ENCODE measurements at regions not wholly inside any gene's neighbourhood (a gene's known extent, or its start where the extent isn't known, plus 50 kb on each side); places are given as distances from the start of the nearest gene placed in this dataset.

DNA sequence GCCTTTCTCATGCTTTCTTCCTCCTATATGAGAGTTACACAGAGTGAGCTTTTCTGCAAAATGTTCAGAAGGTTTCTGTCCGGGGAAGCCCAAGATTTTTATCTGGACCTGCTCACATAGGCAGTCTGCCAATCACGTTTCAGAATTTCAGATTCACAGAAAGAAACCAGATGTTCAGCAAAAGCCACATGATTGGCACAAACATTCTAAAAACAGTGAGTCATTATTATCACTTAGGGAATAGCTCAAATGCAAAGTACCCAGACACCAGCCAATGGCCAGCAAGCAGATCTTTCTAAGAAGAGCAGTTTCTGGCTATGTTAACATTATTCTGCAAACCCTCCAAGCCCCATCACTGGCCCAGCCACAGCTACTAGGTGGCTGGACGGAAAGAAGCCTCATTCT, 1558.5 kb upstream of the TMEM132C start:
- Histone ChIP-seq H3K27me3 (ENCODE audit: control insufficient read depth in 2 of 2, insufficient read depth in 2 of 2, low read length in 2 of 2) (no peaks in the 10 kb centered on the region), H3K36me3 (ENCODE audit: control insufficient read depth in 2 of 2, insufficient read depth in 2 of 2, low read length in 2 of 2) (no peaks in the 10 kb centered on the region), H3K9ac (ENCODE audit: low read depth in 1 of 2, low read length in 2 of 2) (no peak overlapping the region), H3K9me3 (ENCODE audit: control insufficient read depth in 2 of 2, low read length in 2 of 2) (no peaks in the 10 kb centered on the region), H3K4me3 (ENCODE audit: low read length in 2 of 2) (no peak overlapping the region), H3K4me1 (ENCODE audit: control insufficient read depth in 2 of 2, insufficient read depth in 2 of 2, low read length in 2 of 2) (no peaks in the 10 kb centered on the region), H3K27ac (ENCODE audit: low read depth in 2 of 2, low read length in 2 of 2) (no peak overlapping the region)

DNA sequence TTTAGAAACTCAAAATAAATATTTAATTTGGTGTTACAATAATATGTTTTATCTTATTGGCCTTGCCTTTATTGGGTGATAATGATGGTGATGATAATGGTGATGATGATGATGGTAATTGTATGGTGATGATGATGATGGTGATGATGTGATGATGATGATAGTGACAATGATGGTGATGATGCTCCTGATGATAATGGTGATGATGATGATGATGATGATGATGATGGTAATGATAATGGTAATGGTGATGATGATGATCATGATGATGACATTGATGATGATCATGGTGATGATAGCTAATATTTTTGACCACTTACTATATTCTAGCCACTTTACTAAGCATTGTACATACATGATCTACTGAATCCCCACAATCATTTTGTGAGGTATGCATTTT, 1548.6 kb upstream of the TMEM132C start:
- H3K4me3 ChIP-seq (ENCODE audit: low read length in 2 of 2): no peak overlapping the region
- H3K27ac ChIP-seq (ENCODE audit: low read depth in 2 of 2, low read length in 2 of 2): no peak overlapping the region
- H3K9me3 ChIP-seq (ENCODE audit: control insufficient read depth in 2 of 2, low read length in 2 of 2): peaks cover 0 to 6% of the 10 kb centered on the region in 2 donors
- no peaks in the 10 kb centered on the region for H3K27me3 ChIP-seq (ENCODE audit: control insufficient read depth in 2 of 2, insufficient read depth in 2 of 2, low read length in 2 of 2)
- H3K4me1 ChIP-seq (ENCODE audit: control insufficient read depth in 2 of 2, insufficient read depth in 2 of 2, low read length in 2 of 2): no peaks in the 10 kb centered on the region
- no peak overlapping the region for H3K9ac ChIP-seq (ENCODE audit: low read depth in 1 of 2, low read length in 2 of 2)
- H3K36me3 ChIP-seq (ENCODE audit: control insufficient read depth in 2 of 2, insufficient read depth in 2 of 2, low read length in 2 of 2): no peaks in the 10 kb centered on the region

DNA sequence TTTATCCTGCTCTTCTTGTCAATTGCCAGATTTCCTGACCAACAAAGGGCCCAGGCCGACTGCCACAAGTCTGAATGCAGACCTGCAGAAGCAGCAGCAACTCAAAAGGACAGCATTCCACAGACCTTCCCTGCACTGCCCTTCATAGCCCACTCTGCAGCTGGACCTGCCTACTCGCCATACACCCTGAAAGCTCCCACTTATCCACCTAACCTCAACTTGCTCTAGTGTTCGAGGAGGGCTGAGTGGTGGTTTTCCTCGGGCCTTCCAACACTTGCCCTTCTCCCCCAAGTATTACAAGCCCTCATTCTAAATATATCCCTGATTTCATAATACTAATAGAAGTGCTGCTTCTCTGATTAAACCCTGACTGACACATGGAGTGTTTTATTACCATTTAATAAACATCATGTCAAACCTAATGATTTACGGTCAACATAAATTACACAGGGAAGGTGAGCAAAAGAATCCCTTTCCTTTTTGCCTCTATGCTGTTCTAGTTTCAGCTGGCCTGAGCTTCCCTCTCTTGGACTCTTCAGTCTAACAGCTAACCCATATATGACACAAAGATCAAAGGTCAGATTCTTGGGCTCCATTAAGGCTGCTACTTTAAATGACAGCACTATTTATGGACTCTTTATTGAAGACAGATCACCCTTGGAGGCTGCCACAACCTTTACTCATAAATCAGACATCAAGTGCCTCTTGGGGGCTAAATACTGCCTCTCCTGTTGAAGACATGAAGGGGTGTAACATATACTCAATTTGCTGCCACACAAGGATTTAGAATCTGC, 1546.9 kb upstream of the TMEM132C start:
- H3K9ac ChIP-seq (ENCODE audit: low read depth in 1 of 2, low read length in 2 of 2): no peak overlapping the region
- H3K27me3 ChIP-seq (ENCODE audit: control insufficient read depth in 2 of 2, insufficient read depth in 2 of 2, low read length in 2 of 2): no peaks in the 10 kb centered on the region
- H3K4me3 ChIP-seq (ENCODE audit: low read length in 2 of 2): no peak overlapping the region
- H3K9me3 ChIP-seq (ENCODE audit: control insufficient read depth in 2 of 2, low read length in 2 of 2): peaks cover 0 to 6% of the 10 kb centered on the region in 2 donors
- no peaks in the 10 kb centered on the region for H3K36me3 ChIP-seq (ENCODE audit: control insufficient read depth in 2 of 2, insufficient read depth in 2 of 2, low read length in 2 of 2)
- H3K27ac ChIP-seq (ENCODE audit: low read depth in 2 of 2, low read length in 2 of 2): no peak overlapping the region
- no peaks in the 10 kb centered on the region for H3K4me1 ChIP-seq (ENCODE audit: control insufficient read depth in 2 of 2, insufficient read depth in 2 of 2, low read length in 2 of 2)

DNA sequence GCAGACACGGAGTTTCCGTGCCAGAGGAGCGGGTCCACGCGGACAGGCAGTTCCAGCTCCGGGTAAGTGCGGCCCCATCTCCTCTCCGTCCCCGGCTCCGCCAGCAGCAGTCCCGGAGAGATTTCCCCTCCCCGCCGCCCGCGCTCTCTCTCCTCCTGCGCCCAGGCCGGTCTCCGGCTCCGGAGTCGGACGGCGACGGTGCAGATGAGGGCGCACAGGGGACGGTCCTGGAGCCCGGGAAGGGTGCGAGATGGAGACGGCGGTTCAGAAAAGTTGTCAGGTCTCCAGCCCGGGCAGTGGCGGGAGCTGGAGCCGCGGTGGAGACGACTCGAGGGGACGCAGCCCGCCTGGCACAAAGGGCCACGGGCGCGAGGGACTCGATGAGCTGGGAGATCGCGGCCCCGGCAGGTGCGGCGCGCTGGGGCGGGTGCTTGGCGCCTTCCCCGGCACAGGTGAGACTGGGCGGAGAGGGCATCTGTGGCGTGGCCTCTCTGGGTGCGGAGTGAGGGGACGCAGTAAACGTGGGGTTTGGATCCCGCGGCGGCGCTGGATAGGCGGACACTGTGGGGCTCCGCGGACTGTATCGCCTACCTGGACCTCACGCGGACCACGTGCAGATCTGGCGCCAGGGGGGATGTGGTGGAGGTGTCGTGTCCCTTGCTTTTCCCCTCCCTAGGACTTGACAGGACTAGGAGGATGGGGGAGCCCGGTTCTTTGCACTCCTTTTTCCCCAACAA, 1540.3 kb upstream of the TMEM132C start:
- no peaks in the 10 kb centered on the region for H3K36me3 ChIP-seq (ENCODE audit: control insufficient read depth in 2 of 2, insufficient read depth in 2 of 2, low read length in 2 of 2)
- H3K4me3 ChIP-seq (ENCODE audit: low read length in 2 of 2): no peak overlapping the region
- no peak overlapping the region for H3K27ac ChIP-seq (ENCODE audit: low read depth in 2 of 2, low read length in 2 of 2)
- H3K4me1 ChIP-seq (ENCODE audit: control insufficient read depth in 2 of 2, insufficient read depth in 2 of 2, low read length in 2 of 2): no peaks in the 10 kb centered on the region
- no peak overlapping the region for H3K9ac ChIP-seq (ENCODE audit: low read depth in 1 of 2, low read length in 2 of 2)
- no peaks in the 10 kb centered on the region for H3K27me3 ChIP-seq (ENCODE audit: control insufficient read depth in 2 of 2, insufficient read depth in 2 of 2, low read length in 2 of 2)
- no peaks in the 10 kb centered on the region for H3K9me3 ChIP-seq (ENCODE audit: control insufficient read depth in 2 of 2, low read length in 2 of 2)

DNA sequence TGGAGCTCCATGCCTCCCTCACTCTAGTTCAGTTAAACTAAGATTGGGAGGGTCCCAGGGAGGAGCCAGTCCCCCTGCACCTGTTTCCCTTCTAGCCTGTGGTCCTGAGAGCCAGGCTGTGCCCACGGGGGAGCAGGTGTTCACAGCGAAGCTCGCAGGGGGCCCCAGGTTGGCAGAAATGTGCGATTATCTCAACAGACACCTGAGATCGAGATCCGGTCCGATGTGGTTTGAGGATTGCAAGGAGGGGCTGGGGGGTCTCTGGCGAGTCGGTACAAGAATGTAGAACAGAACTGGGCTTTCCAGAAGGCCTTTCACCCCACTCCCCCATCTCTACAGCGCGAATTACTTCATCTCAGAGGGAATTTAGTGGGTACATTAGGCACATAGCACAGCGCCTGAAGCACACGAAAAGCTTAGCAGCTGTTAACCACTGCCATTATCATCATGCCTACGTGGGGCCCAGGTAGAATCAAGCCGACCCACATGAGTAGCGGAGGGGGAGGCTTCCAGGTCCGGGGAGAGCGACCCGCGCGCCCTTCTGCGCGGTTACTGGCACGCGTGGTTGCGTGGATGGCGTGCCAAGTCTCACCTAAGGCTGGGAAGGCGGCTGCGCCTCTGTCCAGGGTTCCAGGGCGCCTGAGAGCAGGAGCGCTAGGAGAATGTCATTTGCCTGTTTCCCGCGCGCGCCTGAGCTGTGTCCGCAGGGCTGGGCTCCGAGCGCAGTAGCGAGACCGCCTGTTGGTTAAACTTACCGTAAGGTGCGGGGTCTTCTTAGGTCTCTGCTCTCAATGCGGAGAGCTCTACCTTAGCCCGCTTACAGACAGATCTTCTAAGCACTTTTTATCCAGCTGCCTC, 1539.5 kb upstream of the TMEM132C start:
- Histone ChIP-seq H3K9ac (ENCODE audit: low read depth in 1 of 2, low read length in 2 of 2) (no peak overlapping the region), H3K27me3 (ENCODE audit: control insufficient read depth in 2 of 2, insufficient read depth in 2 of 2, low read length in 2 of 2) (no peaks in the 10 kb centered on the region), H3K4me1 (ENCODE audit: control insufficient read depth in 2 of 2, insufficient read depth in 2 of 2, low read length in 2 of 2) (no peaks in the 10 kb centered on the region), H3K36me3 (ENCODE audit: control insufficient read depth in 2 of 2, insufficient read depth in 2 of 2, low read length in 2 of 2) (no peaks in the 10 kb centered on the region), H3K4me3 (ENCODE audit: low read length in 2 of 2) (no peak overlapping the region), H3K9me3 (ENCODE audit: control insufficient read depth in 2 of 2, low read length in 2 of 2) (no peaks in the 10 kb centered on the region), H3K27ac (ENCODE audit: low read depth in 2 of 2, low read length in 2 of 2) (no peak overlapping the region)

DNA sequence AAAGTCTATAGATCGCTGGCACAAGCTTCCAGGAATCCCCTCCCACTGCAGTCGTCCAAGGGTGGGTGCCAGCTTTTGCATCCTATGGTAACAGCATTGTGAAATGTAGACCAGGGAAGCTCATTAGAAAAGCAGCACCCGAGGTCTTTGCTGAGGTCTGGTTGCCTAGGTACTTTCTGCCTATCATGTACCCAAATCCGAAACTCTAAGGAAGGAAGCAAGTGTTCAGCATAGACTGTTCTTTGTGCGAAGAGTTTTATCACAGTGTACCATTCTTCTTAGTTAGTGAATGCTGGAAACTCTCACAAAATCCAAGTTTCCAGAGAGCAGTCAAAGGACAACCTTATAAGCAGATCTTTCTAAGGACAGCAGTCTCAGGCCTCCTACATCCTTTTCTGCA, 1532.7 kb upstream of the TMEM132C start:
- Histone ChIP-seq H3K4me3 (ENCODE audit: low read length in 2 of 2) (no peak overlapping the region), H3K36me3 (ENCODE audit: control insufficient read depth in 2 of 2, insufficient read depth in 2 of 2, low read length in 2 of 2) (no peaks in the 10 kb centered on the region), H3K9me3 (ENCODE audit: control insufficient read depth in 2 of 2, low read length in 2 of 2) (no peaks in the 10 kb centered on the region), H3K27ac (ENCODE audit: low read depth in 2 of 2, low read length in 2 of 2) (no peak overlapping the region), H3K9ac (ENCODE audit: low read depth in 1 of 2, low read length in 2 of 2) (no peak overlapping the region), H3K4me1 (ENCODE audit: control insufficient read depth in 2 of 2, insufficient read depth in 2 of 2, low read length in 2 of 2) (no peaks in the 10 kb centered on the region), H3K27me3 (ENCODE audit: control insufficient read depth in 2 of 2, insufficient read depth in 2 of 2, low read length in 2 of 2) (no peaks in the 10 kb centered on the region)

DNA sequence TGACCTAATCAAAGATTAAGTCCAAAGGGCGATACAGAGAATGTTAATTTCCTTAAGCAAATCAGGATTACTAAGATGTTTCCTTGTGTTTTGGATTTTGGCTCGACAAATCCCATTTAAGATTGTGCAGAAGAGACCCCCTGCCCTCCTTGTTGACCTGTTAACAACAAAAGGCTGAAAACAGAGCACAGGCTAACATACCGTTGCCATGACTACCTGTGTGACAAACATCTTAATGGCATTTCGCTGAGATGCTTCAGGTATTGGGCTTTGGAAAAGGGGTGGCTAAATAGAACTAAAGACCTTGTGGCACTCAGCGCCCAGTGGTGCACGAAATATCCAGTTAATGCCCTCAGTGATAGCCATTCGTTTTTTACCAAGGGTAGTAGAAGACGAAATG, 1532.3 kb upstream of the TMEM132C start:
- Histone ChIP-seq H3K27ac (ENCODE audit: low read depth in 2 of 2, low read length in 2 of 2) (no peak overlapping the region), H3K4me1 (ENCODE audit: control insufficient read depth in 2 of 2, insufficient read depth in 2 of 2, low read length in 2 of 2) (no peaks in the 10 kb centered on the region), H3K4me3 (ENCODE audit: low read length in 2 of 2) (no peak overlapping the region), H3K9ac (ENCODE audit: low read depth in 1 of 2, low read length in 2 of 2) (no peak overlapping the region), H3K36me3 (ENCODE audit: control insufficient read depth in 2 of 2, insufficient read depth in 2 of 2, low read length in 2 of 2) (no peaks in the 10 kb centered on the region), H3K9me3 (ENCODE audit: control insufficient read depth in 2 of 2, low read length in 2 of 2) (no peaks in the 10 kb centered on the region), H3K27me3 (ENCODE audit: control insufficient read depth in 2 of 2, insufficient read depth in 2 of 2, low read length in 2 of 2) (no peaks in the 10 kb centered on the region)

DNA sequence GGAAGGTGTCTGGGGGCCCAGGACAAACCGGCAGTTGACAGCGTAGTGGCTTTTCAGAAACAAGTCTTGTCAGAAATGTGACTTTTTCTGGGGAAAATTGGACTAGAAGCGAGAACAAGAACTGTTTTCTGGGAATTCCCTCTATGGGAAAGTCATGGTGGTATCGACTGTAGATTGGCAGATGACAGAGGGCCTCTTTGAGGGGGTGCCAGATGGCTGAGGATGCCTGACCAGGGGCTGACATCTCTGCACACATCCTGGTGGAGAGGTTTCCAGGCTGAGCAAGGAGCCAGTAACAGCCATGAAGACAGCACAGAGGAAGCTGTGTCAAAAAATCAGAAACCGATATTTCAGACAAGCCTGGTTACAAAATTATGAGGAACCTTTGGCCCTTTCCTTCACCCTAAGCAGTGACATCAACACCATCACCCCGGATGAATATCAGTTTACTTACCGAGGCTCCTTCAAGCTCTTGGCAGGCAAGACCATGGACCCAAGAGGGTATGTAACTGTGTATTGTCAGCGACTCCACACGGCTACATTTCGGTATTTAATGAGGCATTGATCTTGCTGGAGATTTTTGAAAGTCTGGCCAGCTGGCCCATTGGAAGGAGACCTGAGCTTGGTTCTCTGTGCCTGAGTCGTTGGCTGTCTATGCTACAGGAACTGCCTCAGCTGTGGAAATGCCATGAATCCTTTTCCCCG, 1525.3 kb upstream of the TMEM132C start:
- no peak overlapping the region for H3K4me3 ChIP-seq (ENCODE audit: low read length in 2 of 2)
- no peaks in the 10 kb centered on the region for H3K4me1 ChIP-seq (ENCODE audit: control insufficient read depth in 2 of 2, insufficient read depth in 2 of 2, low read length in 2 of 2)
- H3K36me3 ChIP-seq (ENCODE audit: control insufficient read depth in 2 of 2, insufficient read depth in 2 of 2, low read length in 2 of 2): no peaks in the 10 kb centered on the region
- no peak overlapping the region for H3K9ac ChIP-seq (ENCODE audit: low read depth in 1 of 2, low read length in 2 of 2)
- H3K27me3 ChIP-seq (ENCODE audit: control insufficient read depth in 2 of 2, insufficient read depth in 2 of 2, low read length in 2 of 2): no peaks in the 10 kb centered on the region
- H3K9me3 ChIP-seq (ENCODE audit: control insufficient read depth in 2 of 2, low read length in 2 of 2): no peaks in the 10 kb centered on the region
- H3K27ac ChIP-seq (ENCODE audit: low read depth in 2 of 2, low read length in 2 of 2): no peak overlapping the region

DNA sequence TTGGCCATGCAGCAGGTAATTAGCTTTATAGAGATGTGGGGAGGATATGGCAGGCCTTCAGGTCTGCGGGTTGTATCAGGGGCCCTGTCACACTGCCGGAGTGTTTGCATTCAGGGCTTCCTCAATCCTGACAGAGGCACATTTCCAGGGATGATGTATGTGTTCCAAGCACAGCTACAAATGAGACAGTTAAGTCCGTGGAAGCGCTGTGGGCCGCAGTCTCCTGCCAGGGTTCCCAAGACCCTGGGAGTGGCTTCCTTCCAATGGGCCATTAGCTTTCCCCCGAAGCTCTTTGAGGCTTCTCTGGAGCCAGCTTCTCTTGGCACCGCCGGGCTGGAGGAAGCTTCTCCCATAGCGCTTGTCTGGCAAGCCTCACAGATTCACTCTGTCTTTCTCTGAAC, 1524.7 kb upstream of the TMEM132C start:
- Histone ChIP-seq H3K4me3 (ENCODE audit: low read length in 2 of 2) (no peak overlapping the region), H3K27me3 (ENCODE audit: control insufficient read depth in 2 of 2, insufficient read depth in 2 of 2, low read length in 2 of 2) (no peaks in the 10 kb centered on the region), H3K27ac (ENCODE audit: low read depth in 2 of 2, low read length in 2 of 2) (no peak overlapping the region), H3K4me1 (ENCODE audit: control insufficient read depth in 2 of 2, insufficient read depth in 2 of 2, low read length in 2 of 2) (no peaks in the 10 kb centered on the region), H3K9ac (ENCODE audit: low read depth in 1 of 2, low read length in 2 of 2) (no peak overlapping the region), H3K36me3 (ENCODE audit: control insufficient read depth in 2 of 2, insufficient read depth in 2 of 2, low read length in 2 of 2) (no peaks in the 10 kb centered on the region), H3K9me3 (ENCODE audit: control insufficient read depth in 2 of 2, low read length in 2 of 2) (no peaks in the 10 kb centered on the region)
